ENCODE measurements at regions not wholly inside any gene's neighbourhood (a gene's known extent, or its start where the extent isn't known, plus 50 kb on each side); places are given as distances from the start of the nearest gene placed in this dataset.

DNA sequence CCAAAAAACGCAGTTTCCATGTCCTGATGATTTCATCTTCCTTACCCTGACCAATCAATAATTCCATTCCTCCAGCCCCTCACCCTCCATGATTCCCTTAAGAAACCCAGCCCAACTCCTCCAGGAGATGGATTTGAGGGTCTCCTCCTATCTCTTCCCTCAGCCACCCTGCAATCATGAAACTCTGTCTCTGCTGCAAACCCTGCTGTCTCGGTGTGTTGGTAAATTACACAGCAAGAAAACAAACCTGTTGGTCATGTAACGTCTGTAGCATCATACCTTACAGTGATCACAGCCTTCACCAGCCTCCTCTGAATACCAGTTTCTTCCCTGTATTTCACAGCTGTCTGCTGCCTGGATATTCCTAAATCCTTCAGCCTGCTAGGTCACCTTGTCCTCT is 300.7 kb upstream of the NEBL start:
- TF ChIP-seq, protein P1, sequence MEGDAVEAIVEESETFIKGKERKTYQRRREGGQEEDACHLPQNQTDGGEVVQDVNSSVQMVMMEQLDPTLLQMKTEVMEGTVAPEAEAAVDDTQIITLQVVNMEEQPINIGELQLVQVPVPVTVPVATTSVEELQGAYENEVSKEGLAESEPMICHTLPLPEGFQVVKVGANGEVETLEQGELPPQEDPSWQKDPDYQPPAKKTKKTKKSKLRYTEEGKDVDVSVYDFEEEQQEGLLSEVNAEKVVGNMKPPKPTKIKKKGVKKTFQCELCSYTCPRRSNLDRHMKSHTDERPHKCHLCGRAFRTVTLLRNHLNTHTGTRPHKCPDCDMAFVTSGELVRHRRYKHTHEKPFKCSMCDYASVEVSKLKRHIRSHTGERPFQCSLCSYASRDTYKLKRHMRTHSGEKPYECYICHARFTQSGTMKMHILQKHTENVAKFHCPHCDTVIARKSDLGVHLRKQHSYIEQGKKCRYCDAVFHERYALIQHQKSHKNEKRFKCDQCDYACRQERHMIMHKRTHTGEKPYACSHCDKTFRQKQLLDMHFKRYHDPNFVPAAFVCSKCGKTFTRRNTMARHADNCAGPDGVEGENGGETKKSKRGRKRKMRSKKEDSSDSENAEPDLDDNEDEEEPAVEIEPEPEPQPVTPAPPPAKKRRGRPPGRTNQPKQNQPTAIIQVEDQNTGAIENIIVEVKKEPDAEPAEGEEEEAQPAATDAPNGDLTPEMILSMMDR (IDR thresholded peaks at IDR 0.05): no peak
- TF ChIP-seq POLR2AphosphoS5 (IDR thresholded peaks at IDR 0.05): no peak
- TF ChIP-seq EP300 (IDR thresholded peaks at IDR 0.05): no peak

All from stomach (tissue), 4 donors.